HL-60/S4 treated with retinoic acid at 250 ng/mL for 4 days and 3 days (cell line): ENCODE measurements at regions not wholly inside any gene's neighbourhood (a gene's known extent, or its start where the extent isn't known, plus 50 kb on each side); places are given as distances from the start of the nearest gene placed in this dataset.
"Not testable (repeated sequence)": the region's sequence is repeated elsewhere in the genome, so short reads cannot be mapped to it uniquely, and the experiment has no call there.

Experiments used
- in situ Hi-C: fragments of 300-500 bp; cut with MboI; formaldehyde crosslinking; loops from 2 replicates; pipeline ENCODE4 v1.7.0; 2022; ENCODE audit warnings: low sequenced_read_pairs

- in situ Hi-C loops, result no loop called here
These were observed 272.8 kb upstream of the ZNF32 start for GRCh38 chr10:43921478-43921877.

GRCh38 chr10:43920236-43920758, 271.6 kb upstream of the ZNF32 start:
- in situ Hi-C loops, result not testable (repeated sequence)

- in situ Hi-C loops, result no loop called here
These were observed 265.1 kb upstream of the ZNF32 start for GRCh38 chr10:43913676-43914235.

- in situ Hi-C loops, result no loop called here
These were observed 263.8 kb upstream of the ZNF32 start for GRCh38 chr10:43912469-43912868.

- in situ Hi-C loops, result no loop called here
These were observed 257.8 kb upstream of the ZNF32 start for GRCh38 chr10:43906490-43906889.

- in situ Hi-C loops, result no loop called here
These were observed 257.0 kb upstream of the ZNF32 start for GRCh38 chr10:43905512-43906236.

- in situ Hi-C loops, result no loop called here
These were observed 256.2 kb upstream of the ZNF32 start for GRCh38 chr10:43904844-43905243.

- in situ Hi-C loops, result no loop called here
These were observed 255.6 kb upstream of the ZNF32 start for GRCh38 chr10:43904301-43904700.

GRCh38 chr10:43903451-43903850, 254.8 kb upstream of the ZNF32 start:
- in situ Hi-C loops, result no loop called here

GRCh38 chr10:43902842-43903241, 254.2 kb upstream of the ZNF32 start:
- in situ Hi-C loops, result no loop called here

GRCh38 chr10:43901744-43902504, 253.2 kb upstream of the ZNF32 start:
- in situ Hi-C loops, result no loop called here

- in situ Hi-C loops, result no loop called here
These were observed 252.6 kb upstream of the ZNF32 start for GRCh38 chr10:43901302-43901701.

- in situ Hi-C loops, result no loop called here
These were observed 251.9 kb upstream of the ZNF32 start for GRCh38 chr10:43900571-43900970.

- in situ Hi-C loops, result no loop called here
These were observed 250.7 kb upstream of the ZNF32 start for GRCh38 chr10:43899224-43899959.

GRCh38 chr10:43898592-43898991, 249.9 kb upstream of the ZNF32 start:
- in situ Hi-C loops, result no loop called here

GRCh38 chr10:43897765-43898419, 249.2 kb upstream of the ZNF32 start:
- in situ Hi-C loops, result no loop called here

- in situ Hi-C loops, result no loop called here
These were observed 243.5 kb upstream of the ZNF32 start for GRCh38 chr10:43892062-43892770.

- in situ Hi-C loops, result no loop called here
These were observed 242.6 kb upstream of the ZNF32 start for GRCh38 chr10:43891241-43891640.

- in situ Hi-C loops, result no loop called here
These were observed 241.4 kb upstream of the ZNF32 start for GRCh38 chr10:43890124-43890523.

- in situ Hi-C loops, result no loop called here
These were observed 239.9 kb upstream of the ZNF32 start for GRCh38 chr10:43888586-43888985.
